LNCAP (cell line): ENCODE measurements at regions not wholly inside any gene's neighbourhood (a gene's known extent, or its start where the extent isn't known, plus 50 kb on each side); places are given as distances from the start of the nearest gene placed in this dataset.

Experiments used
- CTCF ChIP-seq: fragments of 450-650 bp; IDR thresholded peaks from 2 replicates; pipeline ENCODE4 v1.5.1; 2017; ENCODE audit warnings: mild to moderate bottlenecking

DNA sequence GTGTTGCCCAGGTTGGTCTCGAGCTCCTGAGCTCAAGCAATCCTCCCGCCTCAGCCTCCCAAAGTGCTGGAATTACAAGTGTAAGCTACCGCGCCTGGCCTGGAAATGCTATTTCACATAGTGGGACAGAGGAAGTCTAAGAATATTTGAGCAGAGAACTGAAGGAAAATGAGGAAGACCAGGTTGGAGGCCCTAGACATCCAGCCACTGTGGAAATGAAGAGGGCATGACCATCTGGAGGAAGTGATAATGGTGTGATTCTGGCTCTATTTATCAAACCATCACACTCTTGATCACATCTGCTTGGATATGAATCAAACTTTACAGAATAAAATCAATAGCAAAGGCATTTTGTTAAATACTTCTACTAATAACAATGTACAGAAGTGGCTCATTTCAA lies 65.9 kb upstream of the ARHGEF3 start:
- TF ChIP-seq CTCF: no peak

- TF ChIP-seq CTCF: no peak
Observed at GRCh38 chr3:56864918-56865524, 63.3 kb upstream of the ARHGEF3 start.

DNA sequence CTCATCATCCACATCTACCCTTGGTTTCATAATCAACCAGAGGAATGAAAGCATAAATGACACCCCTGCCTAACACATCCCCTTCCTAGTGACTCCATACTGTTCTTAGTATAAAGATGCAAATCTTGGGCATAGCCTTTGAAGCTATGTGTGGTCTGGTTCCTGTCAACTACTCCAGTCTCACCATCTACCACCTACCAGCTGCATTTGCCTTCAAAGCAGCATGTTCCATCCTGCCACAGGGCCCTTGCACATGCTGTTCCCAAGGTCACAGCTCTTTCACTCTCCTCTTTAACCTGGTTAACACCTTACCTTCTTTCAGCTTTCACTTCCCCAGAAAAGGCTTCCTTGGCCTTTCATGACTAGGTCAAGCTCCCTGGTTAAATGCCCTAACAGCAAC lies 62.3 kb upstream of the ARHGEF3 start:
- no peak for TF ChIP-seq CTCF

DNA sequence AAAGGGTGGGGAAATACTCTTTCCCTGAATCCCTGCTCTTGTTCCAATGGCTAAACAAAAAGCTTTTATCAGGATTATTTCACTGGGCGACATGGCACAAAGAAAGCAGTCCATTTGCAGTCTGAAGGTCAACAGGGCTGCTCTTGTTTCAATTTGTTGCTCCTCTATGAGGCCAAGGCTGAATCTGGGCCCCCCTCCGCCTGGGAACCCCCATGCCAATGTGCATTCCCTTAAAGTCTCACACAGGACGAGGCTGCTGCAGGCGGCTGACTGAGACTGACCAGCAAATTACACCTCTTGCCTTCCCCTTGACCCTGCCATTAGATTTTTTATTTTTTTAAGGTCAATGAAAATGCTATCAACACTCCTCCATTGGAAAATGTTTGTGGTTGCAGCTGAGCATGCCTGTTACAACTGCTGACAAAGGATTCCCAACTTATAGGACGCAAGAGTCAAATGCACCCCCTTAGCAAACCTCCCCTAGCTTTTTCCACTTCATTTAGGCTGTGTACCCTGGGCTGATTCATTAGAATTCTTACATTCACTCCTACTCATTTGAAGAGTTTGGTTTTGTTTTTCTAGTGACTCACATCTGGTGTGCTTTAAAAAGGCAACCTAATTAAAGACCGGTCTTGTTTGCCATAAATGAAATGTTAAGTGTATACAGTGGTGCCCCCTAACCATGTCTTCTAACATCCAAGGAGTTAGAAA lies 60.8 kb upstream of the ARHGEF3 start:
- TF ChIP-seq CTCF: no peak

GRCh38 chr3:56861511-56861910 lies 59.8 kb upstream of the ARHGEF3 start:
- no peak for TF ChIP-seq CTCF

DNA sequence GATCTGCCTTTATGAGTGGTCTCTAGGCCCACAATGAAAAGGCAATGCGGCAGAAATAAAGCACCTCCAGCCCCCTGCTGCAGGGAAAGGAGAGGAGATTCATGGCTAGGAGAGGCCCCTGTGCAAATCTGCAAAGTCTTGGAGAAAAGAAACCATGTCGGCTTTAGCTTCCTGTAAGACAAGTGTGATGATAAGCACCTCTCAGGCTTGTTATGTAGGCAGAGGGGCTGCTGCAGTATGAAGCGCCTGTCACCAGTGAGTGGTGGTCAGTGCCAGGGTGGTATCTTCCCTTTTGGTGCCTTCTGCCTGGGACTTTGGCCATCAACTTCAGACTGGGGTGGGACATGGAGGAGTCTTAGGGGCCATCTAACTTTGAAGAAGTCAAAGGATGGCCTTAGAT lies 59.2 kb upstream of the ARHGEF3 start:
- no peak for TF ChIP-seq CTCF

GRCh38 chr3:56860351-56860750 lies 58.6 kb upstream of the ARHGEF3 start:
- TF ChIP-seq CTCF: no peak
